ENCODE measurements at regions not wholly inside any gene's neighbourhood (a gene's known extent, or its start where the extent isn't known, plus 50 kb on each side); places are given as distances from the start of the nearest gene placed in this dataset.

DNA sequence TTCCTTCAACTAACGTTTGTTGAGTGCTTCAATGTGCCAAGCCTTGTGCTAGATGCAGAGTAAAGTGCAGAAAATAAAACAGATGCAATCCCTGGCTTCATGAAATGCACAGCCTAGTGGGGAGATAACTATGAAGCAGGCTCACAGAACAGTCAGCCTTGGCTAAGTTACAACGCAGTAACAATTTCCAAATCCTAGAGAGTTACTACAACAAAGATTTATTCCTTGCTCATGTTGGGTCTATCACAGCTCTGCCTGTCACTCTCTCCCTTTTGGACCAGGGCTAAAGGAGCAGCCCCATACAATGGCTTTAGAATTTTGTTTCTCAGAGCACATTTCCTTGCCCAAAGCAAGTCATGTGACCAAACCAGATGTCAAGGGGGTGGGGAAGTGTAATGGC lies 359.8 kb downstream of the ZNF326 start:
- intact Hi-C loops (cut with micrococcal nuclease) (no loop called here), dilution Hi-C loops (cut with MboI; ENCODE audit: extremely low pct_ligation_motif_present, low sequenced_read_pairs) (no loop called here)
- DNase-seq (ENCODE audit: low read depth, low spot score) = no peak
- Histone ChIP-seq H3K79me2 (ENCODE audit: control insufficient read depth, insufficient read depth, low read length) (no peaks in the 10 kb centered on the region), H3K36me3 (ENCODE audit: control insufficient read depth in 2 of 2, extremely low read depth in 1 of 2, insufficient read depth in 2 of 2, low read length in 2 of 2) (no peaks in the 10 kb centered on the region), H2AFZ (ENCODE audit: low read depth, low read length) (no peak overlapping the region), H3K4me2 (ENCODE audit: insufficient read depth, low read length) (no peak overlapping the region), H3K9ac (replicated peaks; ENCODE audit: extremely low read depth, insufficient read depth, low read length) (no peak overlapping the region), H3K4me1 (ENCODE audit: control insufficient read depth, extremely low read depth, insufficient read depth, low read length) (no peaks in the 10 kb centered on the region), H3K27me3 (ENCODE audit: control insufficient read depth in 2 of 2, insufficient read depth in 2 of 2, low read length in 2 of 2) (no peaks in the 10 kb centered on the region), H3K4me3 (replicated peaks in 1 of 3; ENCODE audit: insufficient read depth in 1 of 3, low read depth in 1 of 3, low read length in 3 of 3) (no peak overlapping the region), H3K9me3 (replicated peaks; ENCODE audit: control insufficient read depth, insufficient read depth, low read length) (no peaks in the 10 kb centered on the region), H3K27ac (ENCODE audit: insufficient read depth, low read depth, low read length) (no peak overlapping the region), H4K20me1 (replicated peaks; ENCODE audit: control insufficient read depth, extremely low read depth, insufficient read depth, low read length) (no peaks in the 10 kb centered on the region), H3K9me1 (replicated peaks; ENCODE audit: control insufficient read depth, extremely low read depth, insufficient read depth, low read length) (no peaks in the 10 kb centered on the region)
- ChIA-PET POLR2A (no interaction called here), CTCF (no interaction called here)
- FAIRE-seq = no peak
- BruUV-seq (replicated peaks) = no TSS peak
- TF ChIP-seq EZH2 (IDR thresholded peaks at IDR 0.05; ENCODE audit: borderline replicate concordance, low read depth, low read length, severe bottlenecking) (no peak), MYC (IDR thresholded peaks at IDR 0.05; ENCODE audit: low read depth, low read length) (no peak), GATA2 (IDR thresholded peaks at IDR 0.05; ENCODE audit: insufficient read depth, insufficient read length, low read depth, low read length) (no peak), POLR2A (IDR thresholded peaks at IDR 0.05; ENCODE audit: low read depth, low read length) (no peak), FOS (IDR thresholded peaks at IDR 0.05; ENCODE audit: borderline replicate concordance, insufficient read depth, low read length) (no peak), POLR2AphosphoS5 (IDR thresholded peaks at IDR 0.05; ENCODE audit: insufficient read depth, low read depth, low read length) (no peak), JUN (IDR thresholded peaks at IDR 0.05; ENCODE audit: borderline replicate concordance, insufficient read depth, insufficient read length, low read depth) (no peak)
- TF ChIP-seq, protein P1, sequence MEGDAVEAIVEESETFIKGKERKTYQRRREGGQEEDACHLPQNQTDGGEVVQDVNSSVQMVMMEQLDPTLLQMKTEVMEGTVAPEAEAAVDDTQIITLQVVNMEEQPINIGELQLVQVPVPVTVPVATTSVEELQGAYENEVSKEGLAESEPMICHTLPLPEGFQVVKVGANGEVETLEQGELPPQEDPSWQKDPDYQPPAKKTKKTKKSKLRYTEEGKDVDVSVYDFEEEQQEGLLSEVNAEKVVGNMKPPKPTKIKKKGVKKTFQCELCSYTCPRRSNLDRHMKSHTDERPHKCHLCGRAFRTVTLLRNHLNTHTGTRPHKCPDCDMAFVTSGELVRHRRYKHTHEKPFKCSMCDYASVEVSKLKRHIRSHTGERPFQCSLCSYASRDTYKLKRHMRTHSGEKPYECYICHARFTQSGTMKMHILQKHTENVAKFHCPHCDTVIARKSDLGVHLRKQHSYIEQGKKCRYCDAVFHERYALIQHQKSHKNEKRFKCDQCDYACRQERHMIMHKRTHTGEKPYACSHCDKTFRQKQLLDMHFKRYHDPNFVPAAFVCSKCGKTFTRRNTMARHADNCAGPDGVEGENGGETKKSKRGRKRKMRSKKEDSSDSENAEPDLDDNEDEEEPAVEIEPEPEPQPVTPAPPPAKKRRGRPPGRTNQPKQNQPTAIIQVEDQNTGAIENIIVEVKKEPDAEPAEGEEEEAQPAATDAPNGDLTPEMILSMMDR (IDR thresholded peaks at IDR 0.05; ENCODE audit: extremely low read depth in 1 of 2, insufficient read depth in 1 of 2, low read depth in 1 of 2, low read length in 2 of 2) = no peak
- TF ChIP-seq, protein P2, sequence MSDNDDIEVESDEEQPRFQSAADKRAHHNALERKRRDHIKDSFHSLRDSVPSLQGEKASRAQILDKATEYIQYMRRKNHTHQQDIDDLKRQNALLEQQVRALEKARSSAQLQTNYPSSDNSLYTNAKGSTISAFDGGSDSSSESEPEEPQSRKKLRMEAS (IDR thresholded peaks at IDR 0.05; ENCODE audit: insufficient read depth, insufficient read length) = no peak

Data from endothelial cell of umbilical vein (primary cell).